SK-N-SH (cell line): ENCODE measurements at regions not wholly inside any gene's neighbourhood (a gene's known extent, or its start where the extent isn't known, plus 50 kb on each side); places are given as distances from the start of the nearest gene placed in this dataset.

Experiments
- CTCF ChIA-PET: fragments of 300-600, 350-600 bp; formaldehyde crosslinking; extraction: SDS; loops from one replicate; lab custom pipeline; 2021; lab: Yijun Ruan, JAX
- POLR2A ChIA-PET: fragments of 350-600 bp; sonication (Branson Sonifier 250); formaldehyde crosslinking; extraction: SDS; loops from one replicate; lab custom pipeline; 2020; ENCODE audit warnings: antibody characterized with exemption, inconsistent platforms; lab: Yijun Ruan, JAX
- DNase-seq: peaks from one replicate; pipeline ENCODE4 v3.0.0; 2012
- H2AFZ ChIP-seq: fragments of 200-600 bp; sonication (generic); 2 replicates; pipeline ENCODE4 v1.8.1; 2016; ENCODE audit warnings: antibody characterized with exemption, mild to moderate bottlenecking, low read depth
- H3F3A ChIP-seq: fragments of 200-600 bp; sonication (generic); replicated peaks from 2 replicates; pipeline ENCODE3; 2016; ENCODE audit warnings: antibody characterized with exemption, mild to moderate bottlenecking; ENCODE audit not compliant: insufficient read depth
- H3K27ac ChIP-seq, 2 experiments: fragments of 200-500 bp in 1 of 2; fragments of 200-600 bp in 1 of 2; sonication (Bioruptor generic) in 1 of 2; sonication (generic), shearing (Covaris generic) in 1 of 2; 2 replicates each; pipeline versions ENCODE4 v1.5.1 to v1.6.1; 2014 to 2016; ENCODE audit warnings: low read depth in 2 of 2, inconsistent platforms in 1 of 2, low read length in 1 of 2, mild to moderate bottlenecking in 1 of 2, mixed read lengths in 1 of 2
- H3K27me3 ChIP-seq: fragments of 200-600 bp; sonication (generic), shearing (Covaris generic); 2 replicates; pipeline ENCODE4 v1.6.1; 2016; ENCODE audit warnings: mixed run types; ENCODE audit not compliant: insufficient read depth
- H3K36me3 ChIP-seq, 2 experiments: fragments of 200-500 bp in 1 of 2; fragments of 200-600 bp in 1 of 2; sonication (Bioruptor generic) in 1 of 2; sonication (generic) in 1 of 2; replicated peaks in 1 of 2; 2 replicates each; pipeline versions ENCODE3 to v1.5.1; 2014 to 2016; ENCODE audit warnings: low read length in 1 of 2, mild to moderate bottlenecking in 1 of 2; ENCODE audit not compliant: insufficient read depth in 2 of 2, control insufficient read depth in 1 of 2
- H3K4me1 ChIP-seq, 2 experiments: fragments of 200-500 bp in 1 of 2; fragments of 200-600 bp in 1 of 2; sonication (Bioruptor generic) in 1 of 2; sonication (generic), shearing (Covaris generic) in 1 of 2; 2 replicates each; pipeline versions ENCODE4 v1.5.1 to v1.6.1; 2014 to 2016; ENCODE audit warnings: low read depth in 1 of 2, low read length in 1 of 2, mixed run types in 1 of 2; ENCODE audit not compliant: insufficient read depth in 2 of 2, control insufficient read depth in 1 of 2
- H3K4me2 ChIP-seq: fragments of 200-600 bp; sonication (generic), shearing (Covaris generic); 2 replicates; pipeline ENCODE4 v1.6.1; 2017; ENCODE audit warnings: mixed run types
- H3K4me3 ChIP-seq, 2 experiments: fragments of 200-500 bp in 1 of 2; fragments of 200-600 bp in 1 of 2; sonication (Bioruptor generic) in 1 of 2; sonication (generic), shearing (Covaris generic) in 1 of 2; 2 replicates each; pipeline versions ENCODE4 v1.5.1 to v1.8.1; 2014 to 2016; ENCODE audit warnings: low read depth in 2 of 2, inconsistent platforms in 1 of 2, low read length in 1 of 2, mild to moderate bottlenecking in 1 of 2, mixed read lengths in 1 of 2, moderate library complexity in 1 of 2
- H3K79me2 ChIP-seq: fragments of 200-600 bp; sonication (generic); 2 replicates; pipeline ENCODE4 v1.8.1; 2017; ENCODE audit warnings: mild to moderate bottlenecking; ENCODE audit not compliant: insufficient read depth
- H3K9ac ChIP-seq: fragments of 200-600 bp; sonication (generic); 2 replicates; pipeline ENCODE4 v1.6.1; 2017; ENCODE audit warnings: mixed run types
- H3K9me2 ChIP-seq: fragments of 200-600 bp; sonication (generic); 2 replicates; pipeline ENCODE4 v1.6.1; 2017; ENCODE audit warnings: mixed run types
- H3K9me3 ChIP-seq: fragments of 200-600 bp; sonication (generic); 2 replicates; pipeline ENCODE4 v1.6.1; 2017; ENCODE audit warnings: mixed run types, mild to moderate bottlenecking, moderate library complexity
- H4K20me1 ChIP-seq: fragments of 200-600 bp; sonication (generic); 2 replicates; pipeline ENCODE4 v1.6.1; 2017; ENCODE audit warnings: mild to moderate bottlenecking, mixed run types; ENCODE audit not compliant: insufficient read depth
- CHD2 ChIP-seq: fragments of 150-350 bp; IDR thresholded peaks from 2 replicates; pipeline ENCODE4 v1.6.1; 2018; ENCODE audit warnings: low read length; ENCODE audit not compliant: partially characterized antibody
- CTCF ChIP-seq: fragments of 200-600 bp; sonication (generic); IDR thresholded peaks from 2 replicates; pipeline ENCODE4 v1.6.1; 2017; ENCODE audit warnings: antibody characterized with exemption, mild to moderate bottlenecking, moderate library complexity
- EP300 ChIP-seq, 2 experiments: IDR thresholded peaks; 2 replicates each; pipeline versions ENCODE4 v1.4.0 to v1.6.1; 2012; ENCODE audit warnings: borderline replicate concordance in 1 of 2, low read depth in 1 of 2, low read length in 1 of 2
- FOXJ3 ChIP-seq: sonication (generic); formaldehyde crosslinking; IDR thresholded peaks from 2 replicates; pipeline ENCODE4 v1.5.1; 2020; ENCODE audit warnings: mild to moderate bottlenecking, missing genetic modification reagents
- FOXM1 ChIP-seq: IDR thresholded peaks from 2 replicates; pipeline ENCODE4 v1.4.0; 2012; ENCODE audit warnings: low read depth, mild to moderate bottlenecking
- GABPA ChIP-seq: IDR thresholded peaks from 2 replicates; pipeline ENCODE4 v1.4.0; 2012; ENCODE audit warnings: low read depth, mild to moderate bottlenecking
- GATA2 ChIP-seq: sonication (generic); formaldehyde crosslinking; IDR thresholded peaks from 2 replicates; pipeline ENCODE4 v1.5.0; 2020; ENCODE audit warnings: mild to moderate bottlenecking, missing genetic modification reagents
- NFIC ChIP-seq: IDR thresholded peaks from 2 replicates; pipeline ENCODE4 v1.4.0; 2012; ENCODE audit warnings: borderline replicate concordance
- NRF1 ChIP-seq: IDR thresholded peaks from 2 replicates; pipeline ENCODE4 v1.6.1; 2012; ENCODE audit warnings: low read depth, mild to moderate bottlenecking, low read length
- PBX3 ChIP-seq: IDR thresholded peaks from 2 replicates; pipeline ENCODE4; 2012
- POLR2AphosphoS5 ChIP-seq: IDR thresholded peaks from 2 replicates; pipeline ENCODE4 v1.6.1; 2012; ENCODE audit warnings: low read depth, low read length
- RAD21 ChIP-seq: IDR thresholded peaks from 2 replicates; pipeline ENCODE4 v1.6.1; 2012; ENCODE audit warnings: mild to moderate bottlenecking, low read length
- RCOR1 ChIP-seq: fragments of 150-350 bp; IDR thresholded peaks from 2 replicates; pipeline ENCODE4 v1.6.1; 2017; ENCODE audit warnings: antibody characterized with exemption, low read length
- REST ChIP-seq: IDR thresholded peaks from 2 replicates; pipeline ENCODE4 v1.6.1; 2012; ENCODE audit warnings: mild to moderate bottlenecking, low read depth, low read length, moderate library complexity
- TAF1 ChIP-seq: IDR thresholded peaks from 2 replicates; pipeline ENCODE4 v1.6.1; 2012; ENCODE audit warnings: low read depth, mild to moderate bottlenecking, low read length, moderate library complexity, borderline replicate concordance
- TCF12 ChIP-seq: IDR thresholded peaks from 2 replicates; pipeline ENCODE4 v1.4.0; 2012
- TEAD4 ChIP-seq: IDR thresholded peaks from 2 replicates; pipeline ENCODE4 v1.4.0; 2012; ENCODE audit warnings: mild to moderate bottlenecking, borderline replicate concordance; ENCODE audit not compliant: insufficient read depth
- ZBTB33 ChIP-seq: IDR thresholded peaks from 2 replicates; pipeline ENCODE4 v1.4.0; 2012; ENCODE audit warnings: low read depth, borderline replicate concordance
- WGBS: methylation state at CpG from one replicate; pipeline ENCODE4 v1.1.6; 2017; ENCODE audit warnings: low lambda C conversion rate; 5-methylcytosine and 5-hydroxymethylcytosine counted together

GRCh38 chr1:56370513-56370912, 208.8 kb downstream of the PLPP3 start (continued):
- TF ChIP-seq REST (no peak), RCOR1 (no peak), CHD2 (no peak), CTCF (no peak), GATA2 (CRISPR knock-in tag) (no peak)

GRCh38 chr1:56363007-56363770, 216.2 kb downstream of the PLPP3 start:
- Histone ChIP-seq H3K4me3 (no peak overlapping the region), H3K9me2 (no peaks in the 10 kb centered on the region), H3K9me3 (no peaks in the 10 kb centered on the region), H3K36me3 (no peaks in the 10 kb centered on the region), H3K79me2 (no peaks in the 10 kb centered on the region), H2AFZ (no peak overlapping the region), H3K4me1 (peaks cover 7 to 30% of the 10 kb centered on the region in 2 experiments; a peak in 3 of 4 replicates), H3K4me2 (no peak overlapping the region), H4K20me1 (no peaks in the 10 kb centered on the region), H3K9ac (no peak overlapping the region), H3K27me3 (no peaks in the 10 kb centered on the region), H3F3A (no peaks in the 10 kb centered on the region), H3K27ac (peak overlapping the region; percentile 10 to 100; a peak in 3 of 4 replicates)
- ChIA-PET POLR2A (interaction anchor here (0.7 to 1.2 kb wide), 5 partner anchors 11 to 214 kb away, joined by 3 to 5 read pairs (median 3); no protein-coding TSS in a partner anchor), CTCF (interaction anchor here (0.9 to 1.7 kb wide), 4 partner anchors 15 to 1077 kb away, joined by 3 to 6 read pairs (median 4); no protein-coding TSS in a partner anchor)
- peak; percentile 58 for DNase-seq
- 42% methylated on average over 7 of the region's 7 CpGs for WGBS
- TF ChIP-seq CHD2 (peak; percentile 62), TCF12 (no peak; the same call in 1 of the 2 replicates), FOXJ3 (CRISPR knock-in tag) (peak; percentile 83; the same call in 1 of the 2 replicates), ZBTB33 (no peak), PBX3 (no peak), POLR2AphosphoS5 (0 out of 2 replicates have a peak, but pooled peaks have one; percentile 13), CTCF (no peak), FOXM1 (no peak), EP300 (IDR thresholded peaks at IDR 0.05; ENCODE audit: borderline replicate concordance in 1 of 2, low read depth in 1 of 2, low read length in 1 of 2) (peak in 1 of 2 experiments; percentile 95; a peak in 2 of 4 replicates), GABPA (no peak), RAD21 (peak; percentile 51), GATA2 (CRISPR knock-in tag) (peak; percentile 94), TAF1 (no peak), TEAD4 (no peak; the same call in 1 of the 2 replicates), NFIC (no peak), NRF1 (peak; percentile 38)
